LHCN-M2 (cell line): ENCODE measurements at regions not wholly inside any gene's neighbourhood (a gene's known extent, or its start where the extent isn't known, plus 50 kb on each side); places are given as distances from the start of the nearest gene placed in this dataset.

Experiments used
- DNase-seq: peaks from one replicate; pipeline ENCODE4 v3.0.0-alpha.2; 2012; ENCODE audit warnings: low read depth

GRCh38 chrX:121102101-121102500 is 54.7 kb downstream of the GLUD2 start:
- DNase-seq: no peak

DNA sequence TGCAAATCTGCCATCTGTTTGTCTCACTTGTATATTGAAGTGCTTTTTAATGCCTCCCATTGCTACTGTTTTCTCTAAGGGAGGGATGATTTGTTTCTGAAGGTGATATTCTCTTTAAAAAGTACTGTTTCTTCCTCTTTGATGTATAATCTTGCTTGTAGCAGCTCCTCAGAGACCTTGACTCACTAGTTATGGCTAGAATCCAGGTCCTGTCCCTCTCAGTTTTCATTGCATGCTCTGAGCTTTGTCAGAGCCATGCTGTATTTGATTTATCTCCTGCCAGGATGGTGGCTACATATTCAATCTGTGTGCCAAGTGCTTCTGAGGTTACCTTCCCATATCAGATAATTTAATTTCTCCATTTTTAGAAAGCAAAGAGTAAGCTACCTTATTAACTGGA is 56.0 kb downstream of the GLUD2 start:
- DNase-seq: no peak

GRCh38 chrX:121106484-121107235 is 59.2 kb downstream of the GLUD2 start:
- DNase-seq: no peak

DNA sequence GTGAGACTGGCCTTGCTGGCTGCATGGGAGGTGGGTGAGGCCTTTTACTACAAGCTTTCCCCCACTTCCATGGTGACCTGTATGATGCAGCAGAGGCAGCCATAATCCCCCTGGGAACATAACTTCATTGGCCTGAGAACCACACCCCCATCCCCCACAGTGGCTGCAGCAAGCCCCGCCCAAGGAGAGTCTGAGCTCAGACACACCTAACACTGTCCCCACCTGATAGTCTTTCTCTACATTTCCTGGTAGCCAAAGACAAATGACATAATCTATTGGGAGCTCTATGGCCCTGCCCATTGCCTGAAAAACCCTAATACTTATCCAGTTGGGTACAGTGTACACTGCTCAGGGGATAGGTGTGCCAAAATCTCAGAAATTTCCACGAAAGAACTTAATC is 62.6 kb downstream of the GLUD2 start:
- no peak for DNase-seq

DNA sequence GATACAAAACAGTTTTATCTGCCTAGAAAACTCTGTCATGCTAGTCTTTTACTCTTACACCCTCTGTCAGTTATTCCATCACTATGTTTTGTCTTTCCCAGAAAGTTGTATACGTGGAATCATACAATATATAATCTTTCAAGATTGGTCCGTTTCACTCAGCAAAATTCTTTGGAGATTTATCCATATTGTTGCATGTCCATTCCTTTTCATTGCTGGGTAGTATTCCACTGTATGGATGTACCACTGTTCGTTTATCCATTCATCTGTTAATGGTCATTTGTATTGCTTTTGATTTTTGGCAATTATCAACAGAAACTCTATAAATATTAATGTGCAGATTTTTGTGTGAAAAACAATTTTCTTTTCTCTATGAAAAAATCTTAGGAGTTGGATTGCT is 63.1 kb downstream of the GLUD2 start:
- DNase-seq: no peak

DNA sequence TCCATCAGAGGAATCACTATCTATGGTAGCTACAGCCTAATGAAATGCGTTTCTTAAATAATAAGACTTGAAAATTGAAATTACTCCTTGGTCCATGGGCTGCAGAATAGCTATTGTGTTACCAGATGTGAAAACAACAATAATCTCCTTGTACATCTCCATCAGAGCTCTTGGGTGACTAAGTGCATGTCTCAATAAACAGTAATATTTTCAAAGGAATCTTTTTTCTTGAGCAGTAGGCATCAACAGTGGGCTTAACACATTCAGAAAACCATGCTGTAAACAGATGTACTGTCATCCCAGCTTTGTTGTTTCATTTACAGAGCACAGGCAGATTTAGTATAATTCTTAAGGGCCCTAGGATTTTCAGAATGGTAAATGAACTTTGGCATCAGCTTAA is 67.3 kb downstream of the GLUD2 start:
- DNase-seq: no peak

DNA sequence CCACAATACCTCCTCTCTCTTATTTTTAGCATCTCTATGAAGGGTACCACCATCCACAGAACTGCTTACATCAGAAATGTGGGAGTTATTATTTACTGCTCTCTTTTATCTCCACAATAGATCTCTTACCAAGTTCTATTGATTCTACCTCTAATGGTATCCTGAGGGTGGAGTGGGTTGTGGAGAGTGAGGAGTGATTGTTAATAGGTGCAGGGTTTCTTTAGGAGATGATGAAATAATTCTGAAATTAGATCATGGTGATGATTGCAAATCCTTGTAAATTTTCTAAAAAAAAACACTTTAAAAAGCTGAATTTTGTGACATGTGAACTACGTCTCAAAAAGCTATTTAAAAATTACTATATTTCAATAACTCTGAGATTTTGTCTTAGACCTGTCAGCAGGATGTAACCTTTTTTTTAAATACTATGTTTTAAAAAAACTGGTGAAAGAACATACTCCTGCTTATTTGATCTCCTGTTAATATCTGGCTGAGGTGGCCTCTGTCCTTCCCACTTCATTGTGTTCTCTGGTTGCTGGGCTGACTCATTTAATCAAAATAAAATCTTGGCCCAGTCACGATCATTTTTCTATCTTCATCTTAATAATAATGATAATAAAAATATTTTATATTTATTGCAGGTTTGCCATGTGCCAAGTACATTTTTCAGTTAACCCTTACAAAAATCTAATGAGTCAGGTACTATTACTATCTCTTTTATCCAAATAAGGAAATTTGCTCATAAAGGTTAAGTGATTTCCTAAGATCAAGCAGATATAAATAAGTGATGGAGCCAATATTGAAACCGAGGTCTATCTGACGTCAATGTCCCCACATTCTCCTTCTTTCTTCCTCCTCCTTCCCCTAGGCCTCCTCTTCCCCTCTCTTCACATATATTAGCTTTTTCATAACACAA is 73.5 kb downstream of the GLUD2 start:
- DNase-seq: no peak

DNA sequence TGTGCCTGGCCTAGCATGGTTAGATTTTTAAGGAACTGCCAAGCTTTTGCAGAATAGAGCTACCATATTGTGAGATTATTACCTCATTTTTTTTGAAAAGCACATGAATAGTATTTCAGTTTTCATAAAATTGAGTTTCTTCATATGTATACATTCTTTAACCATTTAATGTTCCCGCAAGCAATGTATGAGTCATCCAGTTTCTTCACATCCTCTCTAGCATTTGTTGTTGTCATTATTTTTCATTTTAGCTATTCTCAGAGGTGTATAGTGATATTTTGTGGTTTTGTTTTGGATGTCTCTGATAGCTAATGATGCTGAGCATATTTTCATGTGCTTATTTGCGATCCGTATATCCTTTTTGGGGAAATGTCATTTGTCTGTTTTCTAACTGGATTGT is 74.9 kb downstream of the GLUD2 start:
- no peak for DNase-seq

DNA sequence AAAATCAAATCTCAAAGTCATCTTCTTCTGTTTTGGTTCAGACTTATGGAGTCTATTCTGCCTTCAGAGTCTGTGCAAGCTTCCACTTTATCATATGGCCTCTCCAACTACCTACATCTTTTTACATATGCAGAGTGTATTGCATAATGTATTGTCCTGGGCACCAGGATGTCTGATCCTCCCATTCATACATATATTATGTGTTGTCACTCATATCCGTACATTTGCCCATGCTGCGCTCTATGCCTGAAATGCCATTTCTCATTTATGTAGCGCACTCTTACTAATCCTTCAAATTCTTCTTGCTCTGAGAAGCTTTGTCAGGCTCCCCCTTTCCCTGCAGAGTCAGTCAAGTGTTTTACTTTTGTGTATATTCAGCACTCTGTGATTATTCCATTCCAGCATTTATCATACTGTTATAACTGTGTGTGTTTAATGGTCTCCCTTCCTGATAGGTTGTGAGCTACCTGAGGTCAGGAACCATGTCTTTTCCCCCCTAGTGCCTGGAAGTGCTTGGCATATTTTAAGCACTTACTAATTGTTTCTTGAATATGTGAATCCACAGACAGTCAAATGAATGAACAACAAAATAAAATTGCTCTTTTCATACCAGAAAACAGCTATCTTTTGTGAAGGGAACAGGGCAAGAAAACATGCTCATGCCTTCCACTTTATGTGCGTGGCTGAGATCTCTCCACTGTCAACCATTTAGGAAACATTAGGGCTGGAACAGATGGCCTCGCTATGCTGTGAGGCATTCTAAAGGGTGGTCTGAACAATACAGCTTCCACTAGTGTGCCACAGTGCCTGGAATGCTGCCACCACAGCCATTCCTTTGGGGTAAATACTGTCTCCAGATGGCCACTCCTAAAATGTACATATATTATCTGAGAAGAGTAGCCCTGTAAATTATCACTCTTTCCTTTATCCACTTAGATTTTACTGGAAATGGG is 81.8 kb downstream of the GLUD2 start:
- no peak for DNase-seq

DNA sequence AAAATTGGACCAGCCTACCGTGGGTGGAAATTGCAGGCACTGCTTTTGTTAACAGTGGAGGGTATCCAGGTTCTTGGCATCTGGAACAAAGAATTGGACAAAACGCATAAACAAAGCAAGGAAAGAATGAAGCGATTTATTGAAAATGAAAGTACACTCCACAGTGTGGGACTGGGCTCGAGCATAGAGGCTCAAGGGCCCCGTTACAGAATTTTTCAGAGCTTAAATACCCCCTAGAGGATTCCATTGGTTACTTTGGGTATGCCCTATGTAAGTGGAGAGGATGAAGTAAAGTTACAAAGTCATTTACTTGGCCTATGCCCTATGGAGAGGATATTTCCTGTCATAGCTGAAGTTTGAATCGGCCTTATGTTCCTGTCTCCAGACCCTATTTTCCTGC is 85.3 kb downstream of the GLUD2 start:
- DNase-seq: no peak

GRCh38 chrX:121135488-121136207 is 88.2 kb downstream of the GLUD2 start:
- no peak for DNase-seq

GRCh38 chrX:121146059-121146628 is 98.7 kb downstream of the GLUD2 start:
- no peak for DNase-seq

- no peak for DNase-seq
These were observed 102.8 kb downstream of the GLUD2 start for GRCh38 chrX:121150217-121150616.

GRCh38 chrX:121151293-121151692 is 103.9 kb downstream of the GLUD2 start:
- DNase-seq: no peak

DNA sequence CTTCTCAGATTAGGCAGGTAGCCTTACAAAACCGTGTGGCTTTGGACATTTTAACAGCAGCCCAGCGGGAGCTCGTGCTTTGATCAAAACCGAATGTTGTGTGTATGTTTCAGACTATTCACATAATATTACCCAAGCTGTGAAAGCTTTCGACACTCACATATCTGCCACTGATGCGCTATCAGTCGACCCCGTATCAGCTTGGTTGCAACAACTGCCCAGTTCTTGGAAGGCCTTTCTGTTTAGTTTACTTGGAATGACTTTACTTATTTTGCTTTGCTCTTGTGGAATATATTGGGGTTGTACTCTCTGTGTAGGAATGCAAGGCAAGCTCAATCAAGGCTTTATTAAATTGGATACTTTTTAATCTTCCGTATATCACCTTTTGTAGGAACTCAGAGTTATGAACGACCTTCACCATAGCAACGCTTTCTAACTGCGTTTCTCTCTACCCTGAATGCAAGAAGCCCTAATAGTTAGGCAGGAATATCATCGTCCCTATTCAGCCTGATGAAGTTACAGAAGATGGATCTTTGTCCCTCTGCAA is 107.5 kb downstream of the GLUD2 start:
- DNase-seq: no peak

GRCh38 chrX:121160987-121161386 is 113.6 kb downstream of the GLUD2 start:
- no peak for DNase-seq

- DNase-seq: no peak
These were observed 114.1 kb downstream of the GLUD2 start for GRCh38 chrX:121161501-121161933.

GRCh38 chrX:121163443-121163842 is 116.0 kb downstream of the GLUD2 start:
- DNase-seq: no peak

DNA sequence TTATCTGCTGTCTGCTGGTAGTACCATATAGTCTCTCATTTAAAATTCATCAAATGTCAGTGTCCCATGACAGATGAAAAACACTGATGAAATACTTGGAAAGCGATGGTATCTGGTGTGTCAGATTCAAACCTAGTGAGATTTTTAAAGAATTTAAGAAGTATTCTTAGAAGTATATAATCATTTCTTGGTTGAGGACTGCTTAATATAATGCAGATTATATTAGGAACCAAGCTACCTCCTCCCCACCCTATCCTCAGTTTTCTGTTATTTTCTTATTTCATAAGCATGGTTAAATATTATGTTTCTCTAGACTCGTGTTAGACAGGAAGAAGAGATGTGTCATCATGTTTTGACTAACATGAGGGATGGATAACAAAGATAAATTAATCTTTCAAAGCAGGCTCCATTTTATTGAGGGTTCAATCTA is 118.5 kb downstream of the GLUD2 start:
- DNase-seq: no peak
